OCI-LY3 (cell line): ENCODE measurements at regions not wholly inside any gene's neighbourhood (a gene's known extent, or its start where the extent isn't known, plus 50 kb on each side); places are given as distances from the start of the nearest gene placed in this dataset.

Source experiments
- CTCF ChIP-seq: fragments of 200-600, 300-600 bp; sonication (generic); IDR thresholded peaks from 2 replicates; pipeline ENCODE4 v1.5.1; 2014; ENCODE audit warnings: antibody characterized with exemption, low read length, low read depth
- EZH2phosphoT487 ChIP-seq: fragments of 200-600 bp; shearing (Covaris generic); IDR thresholded peaks from 2 replicates; pipeline ENCODE4 v1.6.1; 2018; ENCODE audit warnings: antibody characterized with exemption, mixed run types, low read depth

- TF ChIP-seq CTCF (no peak), EZH2phosphoT487 (no peak)
Measured at GRCh38 chr2:67579216-67579615, 182.1 kb downstream of the ETAA1 start.
